GM20431 (cell line): ENCODE measurements at regions not wholly inside any gene's neighbourhood (a gene's known extent, or its start where the extent isn't known, plus 50 kb on each side); places are given as distances from the start of the nearest gene placed in this dataset.

ENCODE experiments used
- in situ Hi-C: fragments of 300-500 bp; cut with MseI, MboI; formaldehyde crosslinking; loops from one replicate; pipeline ENCODE4 v1.15.0; 2020; ENCODE audit warnings: low sequenced_read_pairs; ENCODE audit not compliant: unreplicated experiment

GRCh38 chr2:234145511-234145910, 95.0 kb downstream of the SPP2 start:
- in situ Hi-C loops = no loop called here

- in situ Hi-C loops = no loop called here
Measured at GRCh38 chr2:234145057-234145456, 94.6 kb downstream of the SPP2 start.

- in situ Hi-C loops = no loop called here
Measured at GRCh38 chr2:234143896-234144295, 93.4 kb downstream of the SPP2 start.

- in situ Hi-C loops = no loop called here
Measured at GRCh38 chr2:234142530-234142929, 92.0 kb downstream of the SPP2 start.

GRCh38 chr2:234139755-234140154, 89.3 kb downstream of the SPP2 start:
- in situ Hi-C loops = loop anchor here (10.0 kb wide), 1 partner anchor 365 kb away; no protein-coding TSS in a partner anchor

- in situ Hi-C loops = loop anchor here (10.0 kb wide), 1 partner anchor 366 kb away; no protein-coding TSS in a partner anchor
Measured at GRCh38 chr2:234138836-234139235, 88.3 kb downstream of the SPP2 start.

- in situ Hi-C loops = loop anchor here (10.0 kb wide), 1 partner anchor 367 kb away; no protein-coding TSS in a partner anchor
Measured at GRCh38 chr2:234137400-234138014, 87.0 kb downstream of the SPP2 start.

GRCh38 chr2:234136461-234136860, 86.0 kb downstream of the SPP2 start:
- in situ Hi-C loops = loop anchor here (10.0 kb wide), 1 partner anchor 368 kb away; no protein-coding TSS in a partner anchor

GRCh38 chr2:234135750-234136221, 85.3 kb downstream of the SPP2 start:
- in situ Hi-C loops = loop anchor here (10.0 kb wide), 1 partner anchor 369 kb away; no protein-coding TSS in a partner anchor

- in situ Hi-C loops = loop anchor here (10.0 kb wide), 1 partner anchor 370 kb away; no protein-coding TSS in a partner anchor
Measured at GRCh38 chr2:234134496-234134895, 84.0 kb downstream of the SPP2 start.

GRCh38 chr2:234133004-234133403, 82.5 kb downstream of the SPP2 start:
- in situ Hi-C loops = loop anchor here (10.0 kb wide), 1 partner anchor 372 kb away; no protein-coding TSS in a partner anchor

GRCh38 chr2:234130777-234131181, 80.3 kb downstream of the SPP2 start:
- in situ Hi-C loops = loop anchor here (10.0 kb wide), 1 partner anchor 374 kb away; no protein-coding TSS in a partner anchor

GRCh38 chr2:234128606-234129005, 78.1 kb downstream of the SPP2 start:
- in situ Hi-C loops = no loop called here
